Smooth muscle cell (in vitro differentiated cells): ENCODE measurements at regions not wholly inside any gene's neighbourhood (a gene's known extent, or its start where the extent isn't known, plus 50 kb on each side); places are given as distances from the start of the nearest gene placed in this dataset.

Experiments used
- DNase-seq: peaks from one replicate; lab custom pipeline; 2025; ENCODE audit not compliant: unreplicated experiment; lab: John Stamatoyannopoulos, UW
- H2AFZ ChIP-seq: fragments of 200-600 bp; sonication (generic); 2 replicates; pipeline ENCODE4 v1.6.0; 2016; ENCODE audit warnings: antibody characterized with exemption, low read depth, mild to moderate bottlenecking
- H3F3A ChIP-seq: fragments of 200-600 bp; sonication (generic); 2 replicates; pipeline ENCODE4 v1.6.0; 2017; ENCODE audit warnings: antibody characterized with exemption, low read depth
- H3K27ac ChIP-seq: fragments of 200-600 bp; sonication (generic); 2 replicates; pipeline ENCODE4 v1.5.1; 2016; ENCODE audit warnings: low read depth, mild to moderate bottlenecking
- H3K27me3 ChIP-seq: fragments of 200-600 bp; sonication (generic); 2 replicates; pipeline ENCODE4 v1.6.1; 2016; ENCODE audit warnings: low read depth, mild to moderate bottlenecking
- H3K36me3 ChIP-seq: fragments of 200-600 bp; sonication (generic); 2 replicates; pipeline ENCODE4 v1.5.1; 2016; ENCODE audit warnings: low read depth
- H3K4me1 ChIP-seq: fragments of 200-600 bp; sonication (generic); 2 replicates; pipeline ENCODE4 v1.5.1; 2016; ENCODE audit warnings: low read depth
- H3K4me2 ChIP-seq: fragments of 200-600 bp; sonication (generic); 2 replicates; pipeline ENCODE4 v1.6.0; 2016; ENCODE audit warnings: mild to moderate bottlenecking
- H3K4me3 ChIP-seq: fragments of 200-600 bp; sonication (generic); 2 replicates; pipeline ENCODE4 v1.5.1; 2016; ENCODE audit warnings: mild to moderate bottlenecking
- H3K79me2 ChIP-seq: fragments of 200-600 bp; sonication (generic); 2 replicates; pipeline ENCODE4 v1.6.0; 2016; ENCODE audit warnings: low read depth, mild to moderate bottlenecking
- H3K9ac ChIP-seq: fragments of 200-600 bp; sonication (generic); 2 replicates; pipeline ENCODE4 v1.6.0; 2016; ENCODE audit warnings: low read depth
- H3K9me3 ChIP-seq: fragments of 200-600 bp; sonication (generic); replicated peaks from 2 replicates; pipeline ENCODE4 v1.5.1; 2016; ENCODE audit warnings: low read depth
- H4K20me1 ChIP-seq: fragments of 200-600 bp; sonication (generic); 2 replicates; pipeline ENCODE4 v1.6.0; 2016; ENCODE audit warnings: low read depth
- CTCF ChIP-seq: fragments of 200-600 bp; sonication (generic); IDR thresholded peaks from 2 replicates; pipeline ENCODE4 v1.5.1; 2017; ENCODE audit warnings: borderline replicate concordance, mild to moderate bottlenecking, antibody characterized with exemption; ENCODE audit not compliant: insufficient read depth, poor library complexity, severe bottlenecking
- WGBS: methylation state at CpG from one replicate; pipeline ENCODE4 v1.1.7; 2016; ENCODE audit warnings: low lambda C conversion rate; 5-methylcytosine and 5-hydroxymethylcytosine counted together

DNA sequence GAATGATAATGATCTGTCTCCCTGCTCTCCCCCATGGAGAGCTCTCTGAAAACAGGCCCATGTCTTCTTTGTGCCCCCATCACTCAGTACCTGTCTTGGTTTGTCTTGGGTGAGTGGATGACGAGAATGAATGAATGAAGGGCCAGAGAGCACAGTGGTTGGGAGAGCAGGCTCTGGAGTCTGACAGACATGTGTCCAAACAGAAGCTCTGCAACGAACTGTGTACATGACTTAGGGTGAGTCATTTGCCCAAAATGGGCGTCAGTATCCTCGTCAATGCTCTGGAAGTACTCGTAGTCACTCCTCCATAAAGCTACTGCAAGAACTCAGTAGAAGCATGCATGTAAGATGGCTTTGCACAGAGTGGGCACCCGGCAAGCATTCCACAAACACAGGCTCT is 170.2 kb upstream of the TLE3 start:
- Histone ChIP-seq H3K27me3 (no peaks in the 10 kb centered on the region), H3K79me2 (no peaks in the 10 kb centered on the region), H3K4me3 (no peak overlapping the region), H3K9me3 (no peaks in the 10 kb centered on the region), H3K4me2 (no peak overlapping the region), H3K4me1 (peaks cover 41% of the 10 kb centered on the region), H3K9ac (no peak overlapping the region), H3K36me3 (no peaks in the 10 kb centered on the region), H2AFZ (no peak overlapping the region), H3F3A (peaks cover 18% of the 10 kb centered on the region), H3K27ac (no peak overlapping the region), H4K20me1 (no peaks in the 10 kb centered on the region)
- DNase-seq = no peak
- 37% methylated on average over 6 of the region's 6 CpGs for WGBS
- TF ChIP-seq CTCF = no peak

DNA sequence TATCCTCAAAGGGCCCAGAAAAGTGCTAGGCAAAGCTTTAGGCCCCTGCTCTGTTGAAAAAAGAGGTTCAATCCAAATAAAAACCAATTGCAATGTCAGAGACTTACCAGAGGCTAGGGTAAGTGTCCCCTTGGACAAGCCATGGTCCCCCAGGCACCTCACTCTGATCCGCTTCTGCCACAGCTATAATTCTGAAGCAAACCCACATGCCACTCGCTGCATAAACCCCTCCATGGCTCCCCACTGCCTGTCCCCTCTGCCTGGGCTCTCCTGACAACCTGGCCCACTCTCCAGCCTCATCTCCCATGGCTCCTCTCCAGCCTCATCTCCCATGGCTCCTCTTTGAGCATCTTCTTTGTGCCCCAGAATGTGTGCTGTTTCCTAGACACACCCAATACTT is 169.6 kb upstream of the TLE3 start:
- no peak overlapping the region for H3K9ac ChIP-seq
- WGBS = 95% methylated on average over 2 of the region's 2 CpGs

DNA sequence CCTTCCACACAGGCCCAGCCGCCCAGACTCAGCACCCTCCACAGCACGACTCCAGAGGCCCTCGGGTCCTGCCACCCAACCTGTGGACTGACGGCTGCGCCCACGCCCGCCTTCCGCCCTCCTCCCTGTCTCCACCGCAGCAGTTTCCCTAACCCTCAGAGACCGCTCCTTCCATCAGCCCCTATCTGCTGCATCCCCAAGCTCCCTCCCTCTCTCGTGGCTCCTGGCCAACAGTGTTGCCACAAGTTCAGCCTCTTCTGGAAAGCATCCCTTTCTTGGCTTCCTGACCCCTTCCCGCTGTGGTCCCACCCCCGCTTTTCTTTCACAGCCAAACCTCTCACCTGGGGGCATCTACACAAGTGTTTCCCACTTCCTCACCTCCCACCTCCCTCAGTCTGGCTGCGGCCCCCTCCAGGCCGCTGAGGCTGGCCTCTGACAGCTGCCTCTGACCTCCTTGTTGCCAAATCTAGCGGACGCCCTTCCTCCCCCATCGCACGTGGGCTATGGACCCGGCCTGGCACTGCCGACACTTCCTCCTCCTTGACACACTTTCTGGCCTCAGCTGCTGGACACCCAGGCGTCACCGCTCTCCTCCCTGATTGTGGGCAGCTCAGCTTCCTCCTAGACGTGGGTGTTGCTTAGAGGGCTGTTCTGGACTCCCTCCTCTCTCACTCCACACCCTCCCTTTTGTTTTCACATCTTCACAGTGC is 168.8 kb upstream of the TLE3 start:
- DNase-seq = no peak
- H3K4me3 ChIP-seq = no peak overlapping the region
- 64% methylated on average over 24 of the region's 24 CpGs for WGBS
- peaks cover 6% of the 10 kb centered on the region for H3F3A ChIP-seq
- peaks cover 31% of the 10 kb centered on the region for H3K4me1 ChIP-seq
- H3K27ac ChIP-seq = no peak overlapping the region
- no peaks in the 10 kb centered on the region for H3K9me3 ChIP-seq
- no peak for TF ChIP-seq CTCF
- no peak overlapping the region for H2AFZ ChIP-seq
- no peak overlapping the region for H3K9ac ChIP-seq
- H4K20me1 ChIP-seq = no peaks in the 10 kb centered on the region
- no peaks in the 10 kb centered on the region for H3K36me3 ChIP-seq
- no peaks in the 10 kb centered on the region for H3K79me2 ChIP-seq
- H3K4me2 ChIP-seq = peak overlapping the region; percentile 18
- no peaks in the 10 kb centered on the region for H3K27me3 ChIP-seq

More for the DNA sequence above, 169.6 kb upstream of the TLE3 start:
- TF ChIP-seq CTCF = no peak
- Histone ChIP-seq H4K20me1 (no peaks in the 10 kb centered on the region), H3K4me2 (peak overlapping the region; percentile 18), H2AFZ (no peak overlapping the region), H3K27ac (no peak overlapping the region), H3K4me1 (peaks cover 38% of the 10 kb centered on the region), H3K36me3 (no peaks in the 10 kb centered on the region), H3K9me3 (no peaks in the 10 kb centered on the region), H3F3A (peaks cover 12% of the 10 kb centered on the region), H3K79me2 (no peaks in the 10 kb centered on the region), H3K27me3 (no peaks in the 10 kb centered on the region), H3K4me3 (no peak overlapping the region)
- no peak for DNase-seq

- H3K4me3 ChIP-seq = no peak overlapping the region
- no peaks in the 10 kb centered on the region for H4K20me1 ChIP-seq
- no peaks in the 10 kb centered on the region for H3K27me3 ChIP-seq
- H3K9me3 ChIP-seq = no peaks in the 10 kb centered on the region
- peaks cover 3% of the 10 kb centered on the region for H3F3A ChIP-seq
- H3K27ac ChIP-seq = no peak overlapping the region
- no peak for TF ChIP-seq CTCF
- H3K4me2 ChIP-seq = no peak overlapping the region
- no peak overlapping the region for H3K9ac ChIP-seq
- H2AFZ ChIP-seq = no peak overlapping the region
- no peak for DNase-seq
- no peaks in the 10 kb centered on the region for H3K79me2 ChIP-seq
- 93% methylated on average over 8 of the region's 8 CpGs for WGBS
- H3K4me1 ChIP-seq = peaks cover 26% of the 10 kb centered on the region
- H3K36me3 ChIP-seq = no peaks in the 10 kb centered on the region
These were observed 168.3 kb upstream of the TLE3 start for GRCh38 chr15:70265986-70266385.
